K562 (cell line): ENCODE measurements at regions not wholly inside any gene's neighbourhood (a gene's known extent, or its start where the extent isn't known, plus 50 kb on each side); places are given as distances from the start of the nearest gene placed in this dataset.

Experiments
- BRCA1 ChIP-seq, 2 experiments: fragments of 450-650 bp in 1 of 2; sonication (generic) in 1 of 2; formaldehyde crosslinking in 1 of 2; IDR thresholded peaks; 2 replicates each; pipeline versions ENCODE4 v1.5.0 to v1.6.1; 2017 to 2020; ENCODE audit warnings: mild to moderate bottlenecking in 1 of 2, missing genetic modification reagents in 1 of 2
- PCBP1 ChIP-seq: fragments of 200-400 bp; formaldehyde crosslinking; IDR thresholded peaks from 2 replicates; pipeline ENCODE4 v1.6.1; 2018; ENCODE audit warnings: mild to moderate bottlenecking, low read depth, low read length; ENCODE audit not compliant: poor library complexity, severe bottlenecking
- TEAD4 ChIP-seq, 2 experiments: sonication (generic) in 1 of 2; formaldehyde crosslinking in 1 of 2; IDR thresholded peaks; 2 replicates each; pipeline versions ENCODE4 v1.6.1 to v1.8.0; 2012 to 2022; ENCODE audit warnings: borderline replicate concordance in 1 of 2, inconsistent platforms in 1 of 2, low read length in 1 of 2, mild to moderate bottlenecking in 1 of 2, missing genetic modification reagents in 1 of 2
- ZSCAN32 ChIP-seq: fragments of 450-650 bp; formaldehyde crosslinking; IDR thresholded peaks from 2 replicates; pipeline ENCODE4 v1.4.0; 2020; ENCODE audit warnings: mild to moderate bottlenecking, moderate library complexity

DNA sequence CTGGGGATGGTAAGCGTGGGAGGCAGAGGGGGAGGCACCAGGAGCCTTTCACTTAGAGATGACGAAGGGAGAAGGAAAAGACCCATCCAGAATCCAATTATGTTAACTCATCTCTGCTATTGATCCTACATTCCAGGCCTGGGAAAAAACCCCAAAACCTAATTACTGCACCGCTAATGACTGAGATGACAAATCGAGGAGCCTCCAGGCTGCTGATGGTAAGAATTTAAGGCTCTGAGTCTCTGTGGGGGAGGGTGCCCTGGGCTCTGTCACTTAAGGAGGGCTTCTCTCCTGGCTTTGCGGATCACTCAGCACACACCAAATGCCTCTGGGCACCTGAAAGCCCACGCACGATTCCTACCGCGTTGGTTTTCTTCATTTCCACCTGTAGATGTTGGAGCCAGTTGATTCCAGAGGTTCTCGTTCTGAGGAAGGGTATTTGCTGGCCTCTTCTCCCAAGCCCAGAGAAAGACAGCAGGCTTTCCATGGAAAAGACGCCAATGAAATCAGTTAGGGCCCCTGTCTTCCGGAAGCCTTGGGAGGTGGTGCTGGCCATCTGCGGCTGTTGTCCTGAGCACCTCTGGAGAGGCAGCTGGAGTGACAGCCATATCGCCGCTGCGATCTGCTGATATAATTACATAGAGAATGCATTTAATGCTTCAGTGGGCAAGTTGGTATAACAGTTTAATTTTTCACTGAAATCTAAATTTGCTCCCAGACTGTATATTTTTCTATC is 751.2 kb downstream of the BRD1 start:
- TF ChIP-seq ZSCAN32 (no peak), BRCA1 (IDR thresholded peaks at IDR 0.05) (no peak), BRCA1 (CRISPR knock-in tag; IDR thresholded peaks at IDR 0.05) (no peak), TEAD4 (IDR thresholded peaks at IDR 0.05; ENCODE audit: low read length) (no peak), TEAD4 (CRISPR knock-in tag; IDR thresholded peaks at IDR 0.05; ENCODE audit: borderline replicate concordance) (no peak), PCBP1 (no peak)
